ENCODE measurements at regions not wholly inside any gene's neighbourhood (a gene's known extent, or its start where the extent isn't known, plus 50 kb on each side); places are given as distances from the start of the nearest gene placed in this dataset.

GRCh38 chr21:43349644-43350043, 77.3 kb downstream of the SIK1 start:
- TF ChIP-seq TAF1 (IDR thresholded peaks at IDR 0.05; ENCODE audit: borderline replicate concordance, low read depth, low read length) (no peak), POLR2A (IDR thresholded peaks at IDR 0.05; ENCODE audit: low read depth, low read length) (no peak), POLR2AphosphoS5 (IDR thresholded peaks at IDR 0.05; ENCODE audit: low read depth, low read length) (no peak)

All from GM12892 (cell line).